ENCODE measurements at regions not wholly inside any gene's neighbourhood (a gene's known extent, or its start where the extent isn't known, plus 50 kb on each side); places are given as distances from the start of the nearest gene placed in this dataset.

DNA sequence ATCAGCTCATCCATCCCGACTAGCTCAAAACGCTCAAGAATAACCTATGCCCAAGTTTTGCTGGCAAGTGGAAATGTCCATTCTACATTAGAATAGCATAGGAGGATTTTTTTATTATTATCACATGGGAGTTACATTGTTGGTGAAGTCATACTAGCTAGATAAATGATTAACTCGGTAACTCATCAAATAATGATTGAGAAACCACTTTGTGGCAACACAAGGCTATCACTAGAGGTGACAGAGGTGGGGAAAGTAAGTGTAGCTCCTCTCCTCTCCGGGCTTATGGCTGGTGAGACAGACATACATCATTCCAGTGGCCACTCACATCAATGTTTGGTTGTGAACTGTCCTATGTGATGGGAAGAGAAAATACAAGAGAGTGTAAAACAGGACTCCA is 161.6 kb downstream of the ZIC5 start (continued):
- TF ChIP-seq, protein P1, sequence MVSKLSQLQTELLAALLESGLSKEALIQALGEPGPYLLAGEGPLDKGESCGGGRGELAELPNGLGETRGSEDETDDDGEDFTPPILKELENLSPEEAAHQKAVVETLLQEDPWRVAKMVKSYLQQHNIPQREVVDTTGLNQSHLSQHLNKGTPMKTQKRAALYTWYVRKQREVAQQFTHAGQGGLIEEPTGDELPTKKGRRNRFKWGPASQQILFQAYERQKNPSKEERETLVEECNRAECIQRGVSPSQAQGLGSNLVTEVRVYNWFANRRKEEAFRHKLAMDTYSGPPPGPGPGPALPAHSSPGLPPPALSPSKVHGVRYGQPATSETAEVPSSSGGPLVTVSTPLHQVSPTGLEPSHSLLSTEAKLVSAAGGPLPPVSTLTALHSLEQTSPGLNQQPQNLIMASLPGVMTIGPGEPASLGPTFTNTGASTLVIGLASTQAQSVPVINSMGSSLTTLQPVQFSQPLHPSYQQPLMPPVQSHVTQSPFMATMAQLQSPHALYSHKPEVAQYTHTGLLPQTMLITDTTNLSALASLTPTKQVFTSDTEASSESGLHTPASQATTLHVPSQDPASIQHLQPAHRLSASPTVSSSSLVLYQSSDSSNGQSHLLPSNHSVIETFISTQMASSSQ (IDR thresholded peaks at IDR 0.05; ENCODE audit: low read depth) = 0 out of 2 replicates have a peak, but pooled peaks have one; percentile 30
- TF ChIP-seq, protein P1 (CRISPR knock-in tag; IDR thresholded peaks at IDR 0.05; ENCODE audit: borderline replicate concordance) = no peak

DNA sequence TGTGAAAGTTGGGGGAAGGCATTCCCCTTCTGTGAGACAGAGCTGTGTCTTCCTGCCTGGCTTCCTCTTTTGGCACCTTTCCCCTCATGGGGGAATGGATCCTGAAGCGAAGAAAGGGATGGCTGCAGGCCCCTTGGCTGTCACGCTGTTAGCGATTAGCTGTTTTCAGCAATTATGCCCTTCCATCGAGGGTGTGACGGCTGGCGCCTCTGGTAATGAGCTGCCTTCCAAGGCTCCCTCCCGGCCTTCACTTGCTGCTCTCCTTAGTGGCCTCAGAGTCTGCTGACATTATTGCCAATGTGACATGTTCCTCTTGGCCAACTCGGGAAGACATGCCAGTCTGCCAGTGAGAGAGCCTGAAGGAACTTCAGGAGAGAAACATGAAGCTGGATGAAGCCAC is 162.1 kb downstream of the ZIC5 start:
- no peak for DNase-seq (ENCODE audit: low spot score)
- TF ChIP-seq ZMAT3 (CRISPR knock-in tag; conservative IDR thresholded peaks at IDR 0.05) = no peak
- TF ChIP-seq ELF4 (CRISPR knock-in tag; IDR thresholded peaks at IDR 0.05; ENCODE audit: borderline replicate concordance) = no peak
- no peak for TF ChIP-seq ZNF24 (IDR thresholded peaks at IDR 0.05)
- no peak for TF ChIP-seq HDAC1 (CRISPR knock-in tag; IDR thresholded peaks at IDR 0.05)
- no peak for TF ChIP-seq ZNF33A (CRISPR knock-in tag; IDR thresholded peaks at IDR 0.05; ENCODE audit: borderline replicate concordance)
- no peak for TF ChIP-seq BRCA1 (CRISPR knock-in tag; IDR thresholded peaks at IDR 0.05)
- TF ChIP-seq MED13 (CRISPR knock-in tag; IDR thresholded peaks at IDR 0.05) = no peak
- no peak for TF ChIP-seq CENPX (CRISPR knock-in tag; IDR thresholded peaks at IDR 0.05)
- no peak for TF ChIP-seq ZFP36L2 (CRISPR knock-in tag; IDR thresholded peaks at IDR 0.05)
- TF ChIP-seq, protein P2, sequence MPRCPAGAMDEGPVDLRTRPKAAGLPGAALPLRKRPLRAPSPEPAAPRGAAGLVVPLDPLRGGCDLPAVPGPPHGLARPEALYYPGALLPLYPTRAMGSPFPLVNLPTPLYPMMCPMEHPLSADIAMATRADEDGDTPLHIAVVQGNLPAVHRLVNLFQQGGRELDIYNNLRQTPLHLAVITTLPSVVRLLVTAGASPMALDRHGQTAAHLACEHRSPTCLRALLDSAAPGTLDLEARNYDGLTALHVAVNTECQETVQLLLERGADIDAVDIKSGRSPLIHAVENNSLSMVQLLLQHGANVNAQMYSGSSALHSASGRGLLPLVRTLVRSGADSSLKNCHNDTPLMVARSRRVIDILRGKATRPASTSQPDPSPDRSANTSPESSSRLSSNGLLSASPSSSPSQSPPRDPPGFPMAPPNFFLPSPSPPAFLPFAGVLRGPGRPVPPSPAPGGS (CRISPR knock-in tag; IDR thresholded peaks at IDR 0.05) = no peak
- no peak for TF ChIP-seq ZNF564 (CRISPR knock-in tag; IDR thresholded peaks at IDR 0.05)
- TF ChIP-seq AGO2 (optimal IDR thresholded peaks at IDR 0.05; ENCODE audit: low read depth, low read length) = no peak
- TF ChIP-seq, protein P3, sequence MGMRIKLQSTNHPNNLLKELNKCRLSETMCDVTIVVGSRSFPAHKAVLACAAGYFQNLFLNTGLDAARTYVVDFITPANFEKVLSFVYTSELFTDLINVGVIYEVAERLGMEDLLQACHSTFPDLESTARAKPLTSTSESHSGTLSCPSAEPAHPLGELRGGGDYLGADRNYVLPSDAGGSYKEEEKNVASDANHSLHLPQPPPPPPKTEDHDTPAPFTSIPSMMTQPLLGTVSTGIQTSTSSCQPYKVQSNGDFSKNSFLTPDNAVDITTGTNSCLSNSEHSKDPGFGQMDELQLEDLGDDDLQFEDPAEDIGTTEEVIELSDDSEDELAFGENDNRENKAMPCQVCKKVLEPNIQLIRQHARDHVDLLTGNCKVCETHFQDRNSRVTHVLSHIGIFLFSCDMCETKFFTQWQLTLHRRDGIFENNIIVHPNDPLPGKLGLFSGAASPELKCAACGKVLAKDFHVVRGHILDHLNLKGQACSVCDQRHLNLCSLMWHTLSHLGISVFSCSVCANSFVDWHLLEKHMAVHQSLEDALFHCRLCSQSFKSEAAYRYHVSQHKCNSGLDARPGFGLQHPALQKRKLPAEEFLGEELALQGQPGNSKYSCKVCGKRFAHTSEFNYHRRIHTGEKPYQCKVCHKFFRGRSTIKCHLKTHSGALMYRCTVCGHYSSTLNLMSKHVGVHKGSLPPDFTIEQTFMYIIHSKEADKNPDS (CRISPR knock-in tag; IDR thresholded peaks at IDR 0.05) = no peak
- no TSS peak for BruUV-seq (replicated peaks)
- no peaks in the 10 kb centered on the region for H4K20me1 ChIP-seq (ENCODE audit: insufficient read depth, low read length)
- no peak; the same call in 2 of the 3 replicates for ATAC-seq
- H3K4me2 ChIP-seq (ENCODE audit: low read depth, low read length) = no peak overlapping the region
- in situ Hi-C loops (cut with HindIII; ENCODE audit: extremely low pct_ligation_motif_present, low pct_unique_long_range_greater_than_20kb) = no loop called here
- POLR2A ChIA-PET = no interaction called here
- CTCF ChIA-PET (ENCODE audit: low intra/inter-chr PET ratio, low total read pairs) = no interaction called here
- no peak overlapping the region for H3K27ac ChIP-seq (ENCODE audit: extremely low read length, insufficient read depth, low read length)
- 43% methylated on average over 2 of the region's 8 CpGs for WGBS (ENCODE audit: low lambda C conversion rate)
- H3K9me3 ChIP-seq (ENCODE audit: low read length) = no peaks in the 10 kb centered on the region
- no peaks in the 10 kb centered on the region for H3K79me2 ChIP-seq (ENCODE audit: insufficient read depth, low read length)
- no peak for FAIRE-seq
- no peak overlapping the region for H2AFZ ChIP-seq (ENCODE audit: low read length)
- H3K36me3 ChIP-seq (replicated peaks in 1 of 2; ENCODE audit: control insufficient read depth in 1 of 2, insufficient read depth in 2 of 2, low read length in 2 of 2) = no peaks in the 10 kb centered on the region
- no peak overlapping the region for H3K4me3 ChIP-seq (replicated peaks in 1 of 3; ENCODE audit: insufficient read depth in 1 of 3, low read depth in 2 of 3, low read length in 3 of 3)
- H3K9ac ChIP-seq (ENCODE audit: insufficient read depth, low read depth, low read length) = no peak overlapping the region
- no peaks in the 10 kb centered on the region for H3K27me3 ChIP-seq (ENCODE audit: control insufficient read depth in 1 of 2, insufficient read depth in 2 of 2, low read length in 2 of 2)
- intact Hi-C loops (cut with micrococcal nuclease; ENCODE audit: unreplicated experiment) = no loop called here
- peaks cover 9% of the 10 kb centered on the region; the same call in 1 of the 2 replicates for H3K4me1 ChIP-seq (ENCODE audit: insufficient read depth, low read length)
